Activated CD4-positive, alpha-beta T cell treated with anti-CD3 and anti-CD28 coated beads for 48 hours (primary cell): ENCODE measurements at regions not wholly inside any gene's neighbourhood (a gene's known extent, or its start where the extent isn't known, plus 50 kb on each side); places are given as distances from the start of the nearest gene placed in this dataset.

Experiments used
- DNase-seq: peaks from one replicate; pipeline ENCODE4 v3.0.0-alpha.2; 2020

- no peak for DNase-seq
Measured at GRCh38 chr6:40714576-40715564, 127.7 kb upstream of the LRFN2 start.

- no peak for DNase-seq
Measured at GRCh38 chr6:40714143-40714542, 127.0 kb upstream of the LRFN2 start.

GRCh38 chr6:40713002-40713719 lies 126.0 kb upstream of the LRFN2 start:
- no peak for DNase-seq

GRCh38 chr6:40710626-40711330 lies 123.6 kb upstream of the LRFN2 start:
- no peak for DNase-seq

GRCh38 chr6:40708049-40708448 lies 120.9 kb upstream of the LRFN2 start:
- DNase-seq: no peak

- no peak for DNase-seq
Measured at GRCh38 chr6:40706178-40706577, 119.0 kb upstream of the LRFN2 start.

GRCh38 chr6:40705354-40705753 lies 118.2 kb upstream of the LRFN2 start:
- no peak for DNase-seq

- no peak for DNase-seq
Measured at GRCh38 chr6:40701352-40702007, 114.3 kb upstream of the LRFN2 start.

- DNase-seq: no peak
Measured at GRCh38 chr6:40700006-40700580, 112.9 kb upstream of the LRFN2 start.

GRCh38 chr6:40695750-40696415 lies 108.7 kb upstream of the LRFN2 start:
- no peak for DNase-seq

GRCh38 chr6:40695114-40695513 lies 108.0 kb upstream of the LRFN2 start:
- DNase-seq: no peak

GRCh38 chr6:40693768-40694167 lies 106.6 kb upstream of the LRFN2 start:
- no peak for DNase-seq

GRCh38 chr6:40692337-40692736 lies 105.2 kb upstream of the LRFN2 start:
- no peak for DNase-seq

- no peak for DNase-seq
Measured at GRCh38 chr6:40689185-40689584, 102.0 kb upstream of the LRFN2 start.

GRCh38 chr6:40688214-40688761 lies 101.1 kb upstream of the LRFN2 start:
- DNase-seq: no peak

- no peak for DNase-seq
Measured at GRCh38 chr6:40685862-40686261, 98.7 kb upstream of the LRFN2 start.

- no peak for DNase-seq
Measured at GRCh38 chr6:40681622-40682021, 94.5 kb upstream of the LRFN2 start.

GRCh38 chr6:40678941-40679340 lies 91.8 kb upstream of the LRFN2 start:
- DNase-seq: no peak

- no peak for DNase-seq
Measured at GRCh38 chr6:40674170-40674569, 87.0 kb upstream of the LRFN2 start.

GRCh38 chr6:40672087-40672486 lies 84.9 kb upstream of the LRFN2 start:
- DNase-seq: no peak

GRCh38 chr6:40671694-40672050 lies 84.5 kb upstream of the LRFN2 start:
- DNase-seq: no peak
